H1 (cell line): ENCODE measurements at regions not wholly inside any gene's neighbourhood (a gene's known extent, or its start where the extent isn't known, plus 50 kb on each side); places are given as distances from the start of the nearest gene placed in this dataset.
A peak's percentile ranks its signal among the peaks of the same experiment; 100 is the strongest.

Experiments
- CTCF ChIA-PET: fragments of 300-600 bp; sonication (Branson Sonifier 250); formaldehyde crosslinking; loops from one replicate; lab custom pipeline; 2021; ENCODE audit not compliant: partially characterized antibody; lab: Charles Lee
- POLR2A ChIA-PET: fragments of 300-600 bp; sonication (Branson Sonifier 250); formaldehyde crosslinking; loops from one replicate; lab custom pipeline; 2021; ENCODE audit warnings: inconsistent platforms; ENCODE audit not compliant: partially characterized antibody; lab: Charles Lee
- DNase-seq, 2 experiments: peaks; one replicate each; pipeline versions ENCODE4 v3.0.0 to v3.0.0-alpha.2; 2010 to 2022; ENCODE audit warnings: low spot score in 2 of 2, low read depth in 1 of 2, mixed read lengths in 1 of 2
- FAIRE-seq: peaks from 2 replicates; lab custom pipeline; 2011; peaks lifted over from hg19 to GRCh38; lab: Jason Lieb, UNC
- H2AFZ ChIP-seq: 2 replicates; pipeline ENCODE4 v1.8.1; 2012; ENCODE audit warnings: low read length, inconsistent platforms
- H2AK5ac ChIP-seq: 2 replicates; pipeline ENCODE4 v1.6.1; 2013; ENCODE audit warnings: low read depth, low read length
- H2BK120ac ChIP-seq: replicated peaks from 2 replicates; pipeline ENCODE3; 2013; ENCODE audit warnings: low read depth, low read length, inconsistent platforms
- H2BK12ac ChIP-seq: 2 replicates; pipeline ENCODE4 v1.6.1; 2013; ENCODE audit warnings: low read depth, low read length
- H2BK15ac ChIP-seq: 2 replicates; pipeline ENCODE4 v1.6.1; 2013; ENCODE audit warnings: low read length
- H2BK20ac ChIP-seq: 2 replicates; pipeline ENCODE4 v1.6.1; 2013; ENCODE audit warnings: low read length
- H2BK5ac ChIP-seq: 2 replicates; pipeline ENCODE4 v1.6.1; 2013; ENCODE audit warnings: low read depth, low read length
- H3K14ac ChIP-seq: 2 replicates; pipeline ENCODE4 v1.6.1; 2013; ENCODE audit warnings: inconsistent platforms; ENCODE audit not compliant: insufficient read length
- H3K18ac ChIP-seq: 2 replicates; pipeline ENCODE4 v1.6.1; 2013; ENCODE audit warnings: low read length; ENCODE audit errors: extremely low read depth
- H3K23ac ChIP-seq: 2 replicates; pipeline ENCODE4 v1.6.1; 2013; ENCODE audit warnings: inconsistent platforms; ENCODE audit not compliant: insufficient read length
- H3K23me2 ChIP-seq: 2 replicates; pipeline ENCODE4 v1.6.1; 2013; ENCODE audit warnings: low read depth, low read length
- H3K27ac ChIP-seq: 2 replicates; pipeline ENCODE4 v1.6.1; 2011; ENCODE audit warnings: low read depth, low read length, inconsistent platforms
- H3K27me3 ChIP-seq, 4 experiments: replicated peaks in 1 of 4; 1 replicate in 1 of 4; 2 replicates in 3 of 4; pipeline versions ENCODE4 v1.6.1 to v1.8.1; 2011 to 2013; ENCODE audit warnings: low read length in 3 of 4, mild to moderate bottlenecking in 3 of 4, inconsistent platforms in 2 of 4, mixed read lengths in 2 of 4, moderate library complexity in 1 of 4; ENCODE audit not compliant: control insufficient read depth in 3 of 4, insufficient read depth in 3 of 4; ENCODE audit errors: extremely low read depth in 1 of 4
- H3K36me3 ChIP-seq, 4 experiments: 2 replicates each; pipeline versions ENCODE4 v1.6.1 to v1.8.1; 2011 to 2013; ENCODE audit warnings: mild to moderate bottlenecking in 4 of 4, low read length in 3 of 4, moderate library complexity in 2 of 4, control low read depth in 1 of 4, inconsistent platforms in 1 of 4; ENCODE audit not compliant: insufficient read depth in 4 of 4, control insufficient read depth in 2 of 4
- H3K4ac ChIP-seq: replicated peaks from 2 replicates; pipeline ENCODE3; 2013; ENCODE audit warnings: low read length, low read depth, mixed read lengths, inconsistent platforms; ENCODE audit not compliant: insufficient read length
- H3K4me1 ChIP-seq, 4 experiments: replicated peaks in 1 of 4; 1 replicate in 1 of 4; 2 replicates in 3 of 4; pipeline versions ENCODE4 v1.6.1 to v1.8.1; 2011 to 2013; ENCODE audit warnings: low read length in 3 of 4, inconsistent platforms in 2 of 4, mixed read lengths in 1 of 4; ENCODE audit not compliant: insufficient read depth in 4 of 4, control insufficient read depth in 3 of 4
- H3K4me2 ChIP-seq, 2 experiments: 2 replicates each; pipeline versions ENCODE4 v1.6.1 to v1.8.1; 2011 to 2013; ENCODE audit warnings: low read depth in 2 of 2, low read length in 2 of 2, control low read depth in 1 of 2, inconsistent platforms in 1 of 2, mild to moderate bottlenecking in 1 of 2; ENCODE audit not compliant: insufficient read depth in 1 of 2
- H3K4me3 ChIP-seq, 4 experiments: fragments of 200-600, 300-600 bp in 1 of 4; sonication (generic), shearing (Covaris generic), sonication (Bioruptor Twin) in 1 of 4; 2 replicates each; pipeline versions ENCODE4 v1.5.1 to v1.8.1; 2011 to 2016; ENCODE audit warnings: low read length in 4 of 4, low read depth in 3 of 4, control low read depth in 2 of 4, inconsistent platforms in 2 of 4, mild to moderate bottlenecking in 2 of 4, mixed read lengths in 1 of 4, moderate library complexity in 1 of 4; ENCODE audit not compliant: insufficient read depth in 2 of 4; ENCODE audit errors: extremely low read depth in 1 of 4
- H3K56ac ChIP-seq: replicated peaks from 2 replicates; pipeline ENCODE3; 2013; ENCODE audit warnings: low read depth, mild to moderate bottlenecking, mixed read lengths, low read length, inconsistent platforms; ENCODE audit not compliant: insufficient read length
- H3K79me1 ChIP-seq: 2 replicates; pipeline ENCODE4 v1.6.1; 2013; ENCODE audit warnings: low read depth, low read length, control low read depth
- H3K79me2 ChIP-seq, 2 experiments: 2 replicates each; pipeline versions ENCODE4 v1.6.1 to v1.8.1; 2012 to 2013; ENCODE audit warnings: low read length in 2 of 2, mild to moderate bottlenecking in 2 of 2, inconsistent platforms in 1 of 2; ENCODE audit not compliant: insufficient read depth in 2 of 2, control insufficient read depth in 1 of 2
- H3K9ac ChIP-seq, 4 experiments: replicated peaks in 1 of 4; 1 replicate in 1 of 4; 2 replicates in 3 of 4; pipeline versions ENCODE4 v1.6.1 to v1.8.1; 2011 to 2013; ENCODE audit warnings: low read depth in 3 of 4, low read length in 3 of 4, control low read depth in 2 of 4, mild to moderate bottlenecking in 2 of 4, moderate library complexity in 2 of 4, inconsistent platforms in 1 of 4; ENCODE audit errors: extremely low read depth in 1 of 4
- H3K9me3 ChIP-seq, 2 experiments: 2 replicates each; pipeline versions ENCODE4 v1.6.1 to v1.8.1; 2012 to 2013; ENCODE audit warnings: mild to moderate bottlenecking in 2 of 2, moderate library complexity in 2 of 2, control low read depth in 1 of 2, inconsistent platforms in 1 of 2, low read depth in 1 of 2, low read length in 1 of 2, mixed read lengths in 1 of 2; ENCODE audit not compliant: insufficient read depth in 2 of 2
- H4K20me1 ChIP-seq, 2 experiments: replicated peaks in 1 of 2; 2 replicates each; pipeline versions ENCODE3 to v1.8.1; 2011 to 2013; ENCODE audit warnings: inconsistent platforms in 2 of 2, low read length in 2 of 2, mild to moderate bottlenecking in 1 of 2; ENCODE audit not compliant: insufficient read depth in 2 of 2, control insufficient read depth in 1 of 2
- H4K5ac ChIP-seq: 2 replicates; pipeline ENCODE4 v1.6.1; 2013; ENCODE audit warnings: low read length, low read depth, mixed read lengths, inconsistent platforms; ENCODE audit not compliant: insufficient read length
- H4K8ac ChIP-seq: 2 replicates; pipeline ENCODE4 v1.8.0; 2013; ENCODE audit warnings: mild to moderate bottlenecking, moderate library complexity, low read length, inconsistent platforms; ENCODE audit not compliant: insufficient read depth; ENCODE audit errors: extremely low read depth
- H4K91ac ChIP-seq: replicated peaks from 2 replicates; pipeline ENCODE3; 2013; ENCODE audit warnings: low read length, mixed read lengths, inconsistent platforms; ENCODE audit not compliant: insufficient read length
- BACH1 ChIP-seq: IDR thresholded peaks from 2 replicates; pipeline ENCODE4 v1.6.1; 2012; ENCODE audit warnings: low read length, improper control_type of control experiment
- GTF2F1 ChIP-seq: IDR thresholded peaks from 2 replicates; pipeline ENCODE4 v1.6.1; 2012; ENCODE audit warnings: low read depth, low read length, improper control_type of control experiment, borderline replicate concordance
- POLR2AphosphoS5 ChIP-seq: IDR thresholded peaks from 2 replicates; pipeline ENCODE4 v1.6.1; 2011; ENCODE audit warnings: low read depth, low read length
- POU5F1 ChIP-seq: IDR thresholded peaks from 2 replicates; pipeline ENCODE4 v1.6.1; 2011; ENCODE audit warnings: low read depth, mild to moderate bottlenecking, low read length, moderate library complexity
- RBBP5 ChIP-seq: IDR thresholded peaks from 2 replicates; pipeline ENCODE4 v1.7.1; 2012; ENCODE audit warnings: low read depth, mild to moderate bottlenecking, inconsistent platforms, low read length, moderate library complexity, borderline replicate concordance
- RFX5 ChIP-seq: IDR thresholded peaks from 2 replicates; pipeline ENCODE4 v1.6.1; 2011; ENCODE audit warnings: low read depth, low read length, improper control_type of control experiment, borderline replicate concordance
- SAP30 ChIP-seq: fragments of 300-600 bp; sonication (generic); IDR thresholded peaks from 2 replicates; pipeline ENCODE4 v1.7.1; 2012; ENCODE audit warnings: low read length, moderate library complexity, mild to moderate bottlenecking, inconsistent platforms; ENCODE audit not compliant: insufficient read depth, insufficient replicate concordance
- SIRT6 ChIP-seq: IDR thresholded peaks from one replicate; pipeline ENCODE4 v1.7.1; 2012; ENCODE audit warnings: low read length, inconsistent platforms
- SIX5 ChIP-seq: IDR thresholded peaks from 2 replicates; pipeline ENCODE4 v1.6.1; 2011; ENCODE audit warnings: mild to moderate bottlenecking, low read depth, low read length
- WGBS, 2 experiments: shearing (Covaris generic) in 1 of 2; methylation state at CpG; one replicate each; pipeline versions ENCODE4 v1.1.6 to v1.1.7; 2013 to 2015; ENCODE audit warnings: low lambda C conversion rate in 2 of 2, mixed read lengths in 2 of 2, inconsistent platforms in 1 of 2, low coverage in 1 of 2, missing lambda C conversion rate in 1 of 2; ENCODE audit not compliant: insufficient replicate concordance in 2 of 2, insufficient coverage in 1 of 2, insufficient read length in 1 of 2; ENCODE audit errors: extremely low coverage in 1 of 2, missing lambda C conversion rate in 1 of 2; 5-methylcytosine and 5-hydroxymethylcytosine counted together
- TF ChIP-seq, protein P1 (sequence below): IDR thresholded peaks from 2 replicates; pipeline ENCODE4 v1.6.1; 2012; ENCODE audit warnings: low read length, inconsistent platforms
- TF ChIP-seq, protein P2 (sequence below): IDR thresholded peaks from 2 replicates; pipeline ENCODE4 v1.6.1; 2011; ENCODE audit warnings: low read depth, mild to moderate bottlenecking, low read length; ENCODE audit not compliant: insufficient read depth

DNA sequence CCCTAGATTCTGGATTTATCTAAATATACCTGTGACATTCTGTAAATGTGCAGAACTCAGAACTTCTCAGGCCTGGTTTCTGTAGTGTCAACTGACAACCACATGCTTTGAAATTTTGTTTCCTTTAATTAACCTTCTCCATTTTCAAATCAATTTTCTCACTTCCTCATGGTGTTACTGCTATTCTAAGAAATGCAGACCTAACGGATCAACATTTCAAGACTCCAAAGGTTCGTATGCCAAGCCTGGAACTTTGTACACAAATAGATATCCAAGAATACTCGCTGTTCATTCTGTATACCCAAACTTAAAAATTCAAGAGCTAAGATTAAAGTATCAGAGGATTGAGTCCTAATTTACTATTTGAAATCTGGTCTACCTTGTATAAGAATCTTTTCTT is 88.1 kb downstream of the SLC24A2 start:
- FAIRE-seq (no peak), DNase-seq (no peak)
- no peak overlapping the region for H3K18ac ChIP-seq
- CTCF ChIA-PET = interaction anchor here (1.3 to 1.5 kb wide), 2 partner anchors 71 to 106 kb away, joined by 3 read pairs; no protein-coding TSS in a partner anchor
- H3K4me1 ChIP-seq = peaks cover 0 to 22% (median 10%) of the 10 kb centered on the region in 4 experiments; a peak in 6 of 7 replicates
- H2BK20ac ChIP-seq = no peak overlapping the region
- H4K8ac ChIP-seq = no peak overlapping the region
- no peak overlapping the region for H2BK5ac ChIP-seq
- H4K5ac ChIP-seq = peak overlapping the region; percentile 59
- H3K36me3 ChIP-seq = peaks cover 0 to 6% (median 0%) of the 10 kb centered on the region in 4 experiments; a peak in 1 of 8 replicates
- H3K27ac ChIP-seq = no peak overlapping the region
- H3K9me3 ChIP-seq = peaks cover 7 to 8% of the 10 kb centered on the region in 2 experiments; a peak in 3 of 4 replicates
- H2AFZ ChIP-seq = no peak overlapping the region
- H2BK15ac ChIP-seq = no peak overlapping the region
- no peaks in the 10 kb centered on the region for H3K23me2 ChIP-seq
- H3K9ac ChIP-seq = no peak overlapping the region
- no peaks in the 10 kb centered on the region for H3K27me3 ChIP-seq
- no peak overlapping the region for H2AK5ac ChIP-seq
- H2BK120ac ChIP-seq = no peak overlapping the region
- no peak overlapping the region for H3K4me3 ChIP-seq
- H3K79me1 ChIP-seq = no peaks in the 10 kb centered on the region
- no peak overlapping the region for H2BK12ac ChIP-seq
- H3K4ac ChIP-seq = no peak overlapping the region
- H4K20me1 ChIP-seq = no peaks in the 10 kb centered on the region
- POLR2A ChIA-PET = no interaction called here
- H3K79me2 ChIP-seq = no peaks in the 10 kb centered on the region
- H4K91ac ChIP-seq = peak overlapping the region; percentile 29
- H3K4me2 ChIP-seq = no peak overlapping the region
- no peak overlapping the region for H3K23ac ChIP-seq
- H3K56ac ChIP-seq = no peak overlapping the region
- H3K14ac ChIP-seq = no peak overlapping the region
- 96% methylated on average over 3 of the region's 3 CpGs; no CpG with 5 or more reads in 1 of the 2 experiments for WGBS, 2 experiments
- TF ChIP-seq SAP30 = no peak
- TF ChIP-seq, protein P1, sequence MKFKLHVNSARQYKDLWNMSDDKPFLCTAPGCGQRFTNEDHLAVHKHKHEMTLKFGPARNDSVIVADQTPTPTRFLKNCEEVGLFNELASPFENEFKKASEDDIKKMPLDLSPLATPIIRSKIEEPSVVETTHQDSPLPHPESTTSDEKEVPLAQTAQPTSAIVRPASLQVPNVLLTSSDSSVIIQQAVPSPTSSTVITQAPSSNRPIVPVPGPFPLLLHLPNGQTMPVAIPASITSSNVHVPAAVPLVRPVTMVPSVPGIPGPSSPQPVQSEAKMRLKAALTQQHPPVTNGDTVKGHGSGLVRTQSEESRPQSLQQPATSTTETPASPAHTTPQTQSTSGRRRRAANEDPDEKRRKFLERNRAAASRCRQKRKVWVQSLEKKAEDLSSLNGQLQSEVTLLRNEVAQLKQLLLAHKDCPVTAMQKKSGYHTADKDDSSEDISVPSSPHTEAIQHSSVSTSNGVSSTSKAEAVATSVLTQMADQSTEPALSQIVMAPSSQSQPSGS = no peak
- TF ChIP-seq RBBP5 = no peak
- no peak for TF ChIP-seq SIRT6
- no peak for TF ChIP-seq POLR2AphosphoS5
- TF ChIP-seq POU5F1 = no peak
- no peak for TF ChIP-seq GTF2F1
- TF ChIP-seq RFX5 = no peak
- TF ChIP-seq, protein P2, sequence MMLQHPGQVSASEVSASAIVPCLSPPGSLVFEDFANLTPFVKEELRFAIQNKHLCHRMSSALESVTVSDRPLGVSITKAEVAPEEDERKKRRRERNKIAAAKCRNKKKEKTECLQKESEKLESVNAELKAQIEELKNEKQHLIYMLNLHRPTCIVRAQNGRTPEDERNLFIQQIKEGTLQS = no peak
- TF ChIP-seq BACH1 = no peak
- TF ChIP-seq SIX5 = no peak
